ENCODE measurements at regions not wholly inside any gene's neighbourhood (a gene's known extent, or its start where the extent isn't known, plus 50 kb on each side); places are given as distances from the start of the nearest gene placed in this dataset.

GRCh38 chr1:170284016-170284415, 138.3 kb downstream of the NTMT2 start:
- TF ChIP-seq CTCF (IDR thresholded peaks at IDR 0.05) (no peak), POLR2A (IDR thresholded peaks at IDR 0.05) (no peak)

Data from Peyer's patch (tissue), 4 donors.